ENCODE measurements at regions not wholly inside any gene's neighbourhood (a gene's known extent, or its start where the extent isn't known, plus 50 kb on each side); places are given as distances from the start of the nearest gene placed in this dataset.

DNA sequence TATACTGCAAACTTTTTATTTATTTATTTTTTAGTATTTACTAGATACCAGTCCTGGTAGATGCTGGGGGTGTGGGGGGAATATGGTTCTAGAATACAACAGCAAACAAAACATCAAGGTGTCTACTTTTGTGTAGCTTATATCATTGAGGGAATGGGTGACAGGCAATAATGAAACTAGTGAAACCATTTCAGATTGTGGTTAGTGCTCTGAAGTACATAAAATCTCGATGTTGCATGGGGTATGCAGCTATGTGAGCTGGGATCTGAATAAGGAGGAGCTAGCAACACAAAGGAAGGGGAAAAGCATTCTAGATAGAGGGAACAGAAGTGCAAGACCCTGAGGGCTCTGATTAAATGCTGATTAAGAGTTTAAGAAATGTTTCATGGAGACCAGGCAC lies 103.5 kb downstream of the WT1 start:
- TF ChIP-seq ADNP (tag; IDR thresholded peaks at IDR 0.05) (no peak), NFIC (IDR thresholded peaks at IDR 0.05) (no peak)

All from K562 (cell line).